GDM1 (cell line): ENCODE measurements at regions not wholly inside any gene's neighbourhood (a gene's known extent, or its start where the extent isn't known, plus 50 kb on each side); places are given as distances from the start of the nearest gene placed in this dataset.
"Not testable (repeated sequence)": the region's sequence is repeated elsewhere in the genome, so short reads cannot be mapped to it uniquely, and the experiment has no call there.

ENCODE experiments used
- DNase-seq: peaks from one replicate; lab custom pipeline; 2025; lab: John Stamatoyannopoulos, UW

GRCh38 chr3:72030296-72030695 lies 245.3 kb upstream of the PROK2 start:
- DNase-seq = not testable (repeated sequence)

GRCh38 chr3:72028726-72029125 lies 243.8 kb upstream of the PROK2 start:
- DNase-seq = not testable (repeated sequence)

- DNase-seq = not testable (repeated sequence)
These were observed 243.4 kb upstream of the PROK2 start for GRCh38 chr3:72028307-72028706.

DNA sequence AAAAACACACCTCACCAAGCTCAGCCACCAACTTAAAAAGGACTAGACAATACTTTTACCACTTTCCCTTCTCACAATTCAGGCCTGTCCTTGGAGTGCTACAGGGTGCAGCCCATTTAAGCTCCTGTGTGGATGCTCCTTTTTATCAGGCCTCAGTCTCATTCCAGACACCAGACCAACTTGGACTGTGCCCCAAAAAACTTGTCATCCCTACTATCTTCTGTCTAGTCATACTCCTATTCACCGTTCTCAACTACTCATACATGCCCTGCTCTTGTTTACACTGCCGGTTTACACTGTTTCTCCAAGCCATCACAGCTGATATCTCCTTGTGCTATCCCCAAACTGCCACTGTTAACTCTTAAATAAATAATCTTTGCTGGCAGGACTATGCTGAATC lies 242.8 kb upstream of the PROK2 start:
- DNase-seq = not testable (repeated sequence)

DNA sequence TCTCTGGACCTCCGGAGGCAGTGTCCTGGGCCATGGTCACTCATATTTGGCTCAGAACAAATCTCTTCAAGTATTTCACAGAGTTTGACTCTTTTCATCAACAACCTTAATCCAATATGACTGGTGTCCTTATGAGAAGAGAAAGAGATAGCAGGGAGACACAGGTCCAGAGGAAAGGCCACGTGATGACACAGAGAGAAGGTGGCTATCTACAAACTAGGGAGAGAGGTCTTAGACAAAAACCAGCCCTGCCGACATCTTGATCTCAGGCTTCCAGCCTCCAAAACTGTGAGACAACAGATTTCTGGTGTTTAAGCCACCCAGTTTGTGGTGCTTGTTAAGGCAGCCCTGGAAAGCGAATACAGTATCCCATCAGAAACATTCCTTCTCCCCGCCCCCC lies 237.1 kb upstream of the PROK2 start:
- DNase-seq = no peak

DNA sequence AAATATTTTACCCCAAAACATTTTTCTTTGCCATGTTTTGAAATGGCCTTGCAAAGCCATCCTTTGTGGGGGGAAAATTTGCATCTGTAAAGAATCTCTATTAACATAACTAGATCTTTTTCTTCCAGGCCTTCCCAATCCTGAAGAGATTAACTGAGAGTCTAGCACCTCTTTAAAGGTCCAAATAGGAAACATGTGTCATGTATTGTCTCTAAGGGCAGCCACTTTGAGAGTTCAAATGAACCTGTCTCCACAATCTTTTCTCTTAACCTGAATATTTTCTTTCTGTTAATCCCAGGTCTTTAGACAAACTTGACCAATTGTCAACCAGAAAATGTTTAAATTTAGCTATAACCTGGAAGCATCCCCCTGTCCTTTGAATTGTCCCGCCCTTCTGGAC lies 236.6 kb upstream of the PROK2 start:
- no peak for DNase-seq

DNA sequence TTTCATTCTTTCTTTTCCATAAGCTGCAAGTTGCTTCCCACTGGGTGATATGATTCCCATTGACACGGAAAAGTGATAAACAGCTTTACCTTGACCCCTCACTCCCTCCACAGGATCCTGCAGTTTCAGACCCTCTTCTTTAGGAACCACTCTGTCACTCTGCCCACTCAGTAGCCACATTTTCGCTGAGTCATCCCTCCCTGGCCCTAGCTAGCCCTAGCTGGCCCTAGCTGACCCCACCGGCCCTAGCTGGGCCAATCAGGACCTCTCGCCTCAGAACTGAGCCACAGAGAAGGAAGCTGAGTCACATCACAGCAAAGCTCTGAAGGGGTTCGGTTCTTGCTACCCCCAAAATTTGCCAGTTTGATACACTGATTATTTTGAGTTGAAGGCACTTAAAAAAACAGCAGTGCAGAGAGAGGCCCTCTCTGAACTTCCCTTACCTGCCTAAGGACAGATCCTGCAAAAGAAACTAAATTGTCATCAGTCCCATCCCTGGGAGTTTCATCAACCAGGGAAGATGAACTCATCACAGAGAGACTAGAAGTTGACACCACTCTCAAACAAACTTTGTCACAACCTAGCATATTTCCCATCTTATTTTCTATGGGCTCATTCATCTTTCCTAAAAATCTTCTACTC lies 233.5 kb upstream of the PROK2 start:
- DNase-seq = no peak

DNA sequence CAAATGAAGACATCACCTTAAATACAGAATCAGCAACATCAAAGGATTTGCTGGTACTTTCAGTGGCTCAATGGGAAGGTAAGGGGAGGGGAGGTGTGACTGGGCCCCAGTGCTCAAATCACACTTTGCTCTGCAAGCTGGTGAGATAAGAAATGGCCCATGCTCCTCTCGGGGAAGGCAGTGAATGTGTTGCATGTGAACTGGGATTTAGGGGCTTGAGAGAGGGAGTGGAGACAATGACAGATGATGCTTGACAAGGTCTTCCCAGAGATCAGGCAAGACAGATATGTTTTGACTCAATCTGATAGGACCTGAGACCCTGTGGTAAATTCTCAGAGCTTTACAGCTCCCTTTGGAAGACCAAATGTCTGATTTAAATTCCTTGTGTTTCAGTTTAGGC lies 233.0 kb upstream of the PROK2 start:
- no peak for DNase-seq

- no peak for DNase-seq
These were observed 232.4 kb upstream of the PROK2 start for GRCh38 chr3:72017311-72017710.

DNA sequence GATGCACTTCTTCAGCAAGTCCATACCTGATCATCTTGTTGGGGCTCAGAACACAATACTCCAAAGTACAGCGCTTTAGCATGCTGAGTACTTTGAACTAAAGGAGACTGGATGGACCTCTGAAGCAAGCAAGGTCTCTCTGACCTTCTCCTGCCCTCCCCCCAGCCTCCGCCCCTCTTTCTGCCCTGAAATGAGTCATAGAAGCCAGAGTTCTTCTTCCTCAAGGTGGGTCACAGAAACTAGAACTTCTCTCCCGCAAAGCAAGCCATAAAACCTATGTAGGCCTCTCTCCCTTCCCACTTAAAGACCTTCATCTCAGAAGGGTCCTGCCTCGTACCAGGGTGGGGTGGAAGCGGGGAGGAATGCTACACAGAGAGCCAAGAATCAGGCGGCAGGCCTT lies 230.5 kb upstream of the PROK2 start:
- no peak for DNase-seq

DNA sequence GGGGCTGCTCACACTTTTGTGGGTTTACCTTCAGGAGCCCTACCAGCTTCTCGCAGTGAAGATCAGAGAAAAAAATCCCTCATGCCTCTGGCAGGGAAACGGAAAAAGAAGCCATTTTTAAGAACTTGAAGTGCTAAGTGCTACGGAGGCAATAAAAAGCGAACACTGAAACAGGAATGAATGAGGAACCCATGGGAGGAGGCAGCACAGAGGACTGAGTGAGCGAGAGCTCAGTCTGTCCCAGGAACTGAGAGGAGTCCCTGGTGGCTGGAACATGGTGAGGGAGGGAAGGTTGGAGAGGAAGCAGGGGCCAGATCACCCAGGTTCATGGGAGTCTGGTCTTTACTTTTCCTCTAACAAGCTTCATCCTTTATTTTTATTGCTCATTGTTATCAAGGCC lies 228.1 kb upstream of the PROK2 start:
- DNase-seq = no peak

DNA sequence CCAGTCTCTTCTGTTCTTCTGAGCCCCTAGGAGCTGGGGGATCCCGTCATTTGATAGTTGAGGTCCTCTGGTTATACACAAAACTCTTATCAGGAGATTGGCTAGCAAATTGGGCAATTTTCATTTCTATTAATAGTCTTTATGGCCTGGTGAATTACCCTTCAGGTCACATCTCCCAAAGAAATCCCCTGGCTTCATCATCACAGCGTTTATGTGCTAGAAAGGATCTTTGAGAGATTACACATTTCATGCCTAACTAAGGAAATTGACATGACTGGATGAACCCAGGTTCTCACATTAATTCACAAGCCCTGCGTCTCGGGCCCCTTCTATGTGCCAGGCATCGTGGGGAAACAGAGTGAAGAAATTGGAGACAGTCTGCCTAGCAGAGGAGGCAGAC lies 227.4 kb upstream of the PROK2 start:
- no peak for DNase-seq

GRCh38 chr3:72011485-72011884 lies 226.5 kb upstream of the PROK2 start:
- no peak for DNase-seq

DNA sequence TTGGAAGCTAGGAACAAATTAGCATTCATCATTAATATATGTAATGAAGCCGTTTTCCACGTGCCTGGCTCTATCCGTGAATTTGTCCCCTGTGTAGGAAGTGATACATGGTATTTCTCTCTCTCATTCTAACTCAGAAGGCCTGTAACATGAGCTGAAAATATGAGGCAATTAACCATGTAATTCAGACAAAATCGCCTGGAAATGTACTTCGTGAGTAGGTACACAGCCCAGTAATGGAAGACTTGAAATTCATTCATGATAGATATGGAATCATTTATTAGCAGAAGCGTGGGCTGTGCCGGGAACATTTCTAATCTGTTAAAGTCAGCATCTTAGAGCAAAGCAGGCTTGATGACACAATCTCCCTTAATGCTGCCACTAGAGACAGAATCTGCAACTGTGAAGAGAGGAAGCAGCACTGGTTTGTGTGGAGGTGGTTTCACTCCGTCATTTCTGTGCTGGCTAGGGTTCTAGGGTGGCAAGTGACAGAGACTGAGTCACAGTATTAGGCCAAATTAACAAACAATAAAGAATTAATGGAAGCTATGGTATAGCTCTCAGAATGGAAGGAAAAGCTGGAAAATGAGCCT lies 225.0 kb upstream of the PROK2 start:
- DNase-seq = no peak

- DNase-seq = no peak
These were observed 223.5 kb upstream of the PROK2 start for GRCh38 chr3:72008226-72008996.

- DNase-seq = no peak
These were observed 221.9 kb upstream of the PROK2 start for GRCh38 chr3:72006631-72007556.

DNA sequence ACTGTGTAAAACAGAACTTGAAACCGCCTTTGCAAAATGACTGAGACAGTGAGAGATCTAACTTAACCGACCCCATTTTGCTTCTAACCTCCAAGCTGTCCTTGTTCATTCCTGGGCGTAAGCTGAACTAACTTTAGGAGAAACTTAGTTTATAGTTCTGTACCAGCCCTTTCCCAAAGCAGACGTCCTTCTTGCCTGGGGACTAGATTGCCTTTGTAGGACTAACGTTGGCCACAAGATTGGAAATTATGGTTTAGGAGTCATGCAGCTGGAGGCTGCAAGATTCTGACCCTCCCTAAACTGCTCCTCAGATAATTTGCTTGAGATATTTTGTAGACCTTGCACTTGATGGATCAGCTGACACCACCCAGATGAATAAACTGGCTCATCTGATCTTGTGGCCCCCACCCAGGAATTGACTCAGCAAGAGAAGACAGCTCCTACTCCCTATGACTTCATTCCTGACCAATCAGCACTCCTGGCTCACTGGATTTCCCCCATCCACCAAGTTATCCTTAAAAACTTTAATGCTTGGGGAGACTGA lies 219.9 kb upstream of the PROK2 start:
- no peak for DNase-seq

GRCh38 chr3:72003936-72004335 lies 219.0 kb upstream of the PROK2 start:
- DNase-seq = no peak

DNA sequence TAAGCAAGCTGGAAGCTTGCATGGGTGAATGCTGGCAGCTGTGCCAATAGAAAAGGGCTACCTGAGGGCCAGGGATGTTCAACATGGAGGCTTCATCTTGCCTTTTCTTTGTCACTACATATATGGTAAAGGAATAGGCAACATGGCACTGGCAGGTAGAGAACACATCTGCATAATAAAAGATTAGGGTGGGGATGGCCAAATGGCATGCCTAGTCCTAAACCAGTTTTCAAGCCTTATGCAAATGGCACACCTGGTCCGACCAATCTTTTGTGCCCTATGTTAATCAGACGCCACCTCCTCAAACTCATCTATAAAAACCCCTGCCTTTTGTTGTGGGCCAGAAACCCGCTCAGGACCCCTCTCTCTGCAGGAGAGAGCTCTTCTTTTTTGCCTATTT lies 216.8 kb upstream of the PROK2 start:
- DNase-seq = no peak

DNA sequence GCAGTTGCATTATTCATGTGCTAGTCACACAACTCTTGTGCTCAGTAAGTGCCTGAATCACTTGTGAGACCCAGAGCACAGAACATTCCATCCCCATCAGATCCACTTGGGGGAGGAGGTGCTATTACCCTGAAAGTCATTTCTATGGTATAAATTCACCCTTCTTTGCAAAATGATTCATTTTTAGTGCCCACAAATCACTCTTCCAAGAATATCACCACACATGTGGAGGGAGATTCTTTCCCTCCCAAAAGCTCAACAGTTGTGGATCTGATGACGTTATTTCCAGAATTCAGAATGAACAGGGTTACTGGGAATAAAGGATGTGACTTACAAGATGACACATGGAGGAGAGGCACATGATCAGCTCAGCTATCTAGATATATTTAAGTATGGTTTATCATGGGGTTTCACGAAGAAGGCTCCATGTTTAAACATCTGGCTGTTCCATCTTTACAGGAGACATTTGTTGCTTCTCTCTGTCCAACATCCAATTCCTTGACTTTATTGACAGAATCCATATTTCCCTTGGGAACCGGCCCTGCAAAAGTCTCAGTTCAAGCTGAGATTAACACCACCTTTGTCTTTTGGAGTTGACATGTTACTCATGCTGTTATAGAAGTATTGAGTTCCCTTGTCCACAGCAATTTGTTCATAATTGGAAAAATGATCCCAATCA lies 214.2 kb upstream of the PROK2 start:
- no peak for DNase-seq

DNA sequence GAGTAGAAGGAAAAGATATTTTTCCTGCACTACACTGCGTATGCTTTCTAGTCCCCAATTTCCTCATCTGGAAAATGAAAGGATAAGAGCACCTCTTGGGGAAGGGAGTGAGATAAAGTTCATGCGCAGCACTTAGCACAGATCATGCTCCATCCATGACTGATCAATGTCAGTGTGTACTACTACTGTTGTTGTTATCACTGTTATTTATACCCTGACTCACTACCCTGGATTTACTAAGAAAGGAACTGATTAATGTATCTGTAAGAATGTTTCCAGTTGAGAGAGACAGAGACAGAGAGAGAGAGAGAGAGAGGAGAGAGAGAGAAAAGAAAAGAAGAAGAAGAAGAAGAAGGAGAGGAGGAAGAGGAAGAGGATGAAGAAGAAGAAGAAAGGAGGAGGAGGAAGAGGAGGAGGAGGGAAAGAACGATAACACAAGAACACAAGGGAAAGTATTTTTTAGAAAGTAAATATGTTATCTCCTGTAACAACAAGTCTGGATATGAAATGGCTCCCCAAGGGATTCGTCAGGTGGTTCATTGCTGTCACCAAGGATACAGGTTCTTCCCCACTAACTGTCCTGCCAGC lies 212.2 kb upstream of the PROK2 start:
- no peak for DNase-seq
